HG02623 (cell line): ENCODE measurements at regions not wholly inside any gene's neighbourhood (a gene's known extent, or its start where the extent isn't known, plus 50 kb on each side); places are given as distances from the start of the nearest gene placed in this dataset.
"Not testable (repeated sequence)": the region's sequence is repeated elsewhere in the genome, so short reads cannot be mapped to it uniquely, and the experiment has no call there.

ENCODE experiments used
- ATAC-seq: cut with Tn5 transposase; IDR thresholded peaks from one replicate; pipeline ENCODE4 v1.9.1; 2021; ENCODE audit warnings: moderate library complexity; ENCODE audit not compliant: unreplicated experiment

GRCh38 chr16:73099601-73100000 lies 51.7 kb upstream of the ZFHX3 start:
- not testable (repeated sequence) for ATAC-seq
